HL-60 (cell line): ENCODE measurements at regions not wholly inside any gene's neighbourhood (a gene's known extent, or its start where the extent isn't known, plus 50 kb on each side); places are given as distances from the start of the nearest gene placed in this dataset.

Experiments
- DNase-seq, 2 experiments: peaks; one replicate each; pipeline ENCODE4 v3.0.0-alpha.2; 2010 to 2020; ENCODE audit warnings: low read depth in 1 of 2, low spot score in 1 of 2
- H3K27ac ChIP-seq: fragments of 250-450 bp; sonication (Bioruptor Pico); replicated peaks from 2 replicates; pipeline ENCODE4 v1.5.1; 2020; ENCODE audit warnings: mild to moderate bottlenecking, moderate library complexity
- H3K27me3 ChIP-seq: fragments of 250-450 bp; sonication (Bioruptor Pico); 2 replicates; pipeline ENCODE4 v1.5.1; 2021; ENCODE audit warnings: mild to moderate bottlenecking, moderate library complexity; ENCODE audit not compliant: insufficient read depth, poor library complexity, severe bottlenecking
- H3K4me3 ChIP-seq: replicated peaks from 2 replicates; pipeline ENCODE4 v1.5.1; 2011; ENCODE audit warnings: mild to moderate bottlenecking, control low read depth, low read length; ENCODE audit not compliant: insufficient read depth
- CTCF ChIP-seq: IDR thresholded peaks from one replicate; pipeline ENCODE4 v1.5.1; 2011; ENCODE audit warnings: low read length, control low read depth, inconsistent platforms; ENCODE audit not compliant: insufficient read depth
- GABPA ChIP-seq: IDR thresholded peaks from 2 replicates; pipeline ENCODE4 v1.6.1; 2012; ENCODE audit warnings: low read depth
- POLR2AphosphoS5 ChIP-seq: IDR thresholded peaks from 2 replicates; pipeline ENCODE4 v1.6.1; 2012; ENCODE audit warnings: low read depth
- REST ChIP-seq: IDR thresholded peaks from 2 replicates; pipeline ENCODE4 v1.6.1; 2012; ENCODE audit warnings: low read depth; ENCODE audit not compliant: insufficient replicate concordance
- SPI1 ChIP-seq: IDR thresholded peaks from 2 replicates; pipeline ENCODE4 v1.6.1; 2012; ENCODE audit warnings: low read depth, mild to moderate bottlenecking, borderline replicate concordance

GRCh38 chr6:94683409-94683808 is 893.9 kb upstream of the MANEA start:
- no peak for TF ChIP-seq SPI1
- TF ChIP-seq CTCF = no peak
- TF ChIP-seq REST = no peak
- no peak for TF ChIP-seq GABPA
- TF ChIP-seq POLR2AphosphoS5 = no peak
- Histone ChIP-seq H3K27me3 (no peaks in the 10 kb centered on the region), H3K4me3 (no peak overlapping the region), H3K27ac (no peak overlapping the region)
- no peak for DNase-seq

GRCh38 chr6:94680669-94681212 is 896.6 kb upstream of the MANEA start:
- Histone ChIP-seq H3K4me3 (no peak overlapping the region), H3K27me3 (no peaks in the 10 kb centered on the region), H3K27ac (no peak overlapping the region)
- no peak for DNase-seq
- no peak for TF ChIP-seq GABPA
- TF ChIP-seq POLR2AphosphoS5 = no peak
- no peak for TF ChIP-seq REST
- no peak for TF ChIP-seq CTCF
- TF ChIP-seq SPI1 = no peak

- H3K27me3 ChIP-seq = no peaks in the 10 kb centered on the region
- DNase-seq = no peak
- no peak overlapping the region for H3K4me3 ChIP-seq
- H3K27ac ChIP-seq = no peak overlapping the region
- TF ChIP-seq CTCF (no peak), SPI1 (no peak), GABPA (no peak), REST (no peak), POLR2AphosphoS5 (no peak)
Measured at GRCh38 chr6:94673251-94673650, 904.1 kb upstream of the MANEA start.
